ENCODE measurements at regions not wholly inside any gene's neighbourhood (a gene's known extent, or its start where the extent isn't known, plus 50 kb on each side); places are given as distances from the start of the nearest gene placed in this dataset.

DNA sequence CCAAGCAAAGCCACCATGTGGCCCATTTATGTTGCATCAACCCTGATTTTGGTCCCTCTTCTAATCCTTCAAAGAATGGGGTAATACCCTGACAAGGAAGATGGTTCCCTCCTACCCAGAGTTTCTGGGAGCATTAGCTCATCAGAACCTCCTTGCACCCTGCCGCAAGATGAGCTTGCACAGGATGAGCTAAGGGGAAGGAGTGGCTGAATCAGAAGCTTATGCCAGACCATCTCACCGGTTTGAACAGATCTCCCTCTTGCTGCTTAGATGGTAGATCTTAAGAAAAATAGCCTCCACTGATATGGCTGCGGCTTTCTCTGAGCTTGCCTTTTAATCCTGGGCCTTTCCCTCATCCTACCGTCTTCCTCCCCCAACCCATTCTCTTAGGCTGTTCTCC is 175.1 kb downstream of the SOX9 start:
- no peaks in the 10 kb centered on the region for H3K79me2 ChIP-seq
- H3K4me2 ChIP-seq = no peak overlapping the region
- H3K27ac ChIP-seq = no peak overlapping the region
- peaks cover 4% of the 10 kb centered on the region for H3K4me1 ChIP-seq (ENCODE audit: insufficient read depth)
- TF ChIP-seq, protein P1, sequence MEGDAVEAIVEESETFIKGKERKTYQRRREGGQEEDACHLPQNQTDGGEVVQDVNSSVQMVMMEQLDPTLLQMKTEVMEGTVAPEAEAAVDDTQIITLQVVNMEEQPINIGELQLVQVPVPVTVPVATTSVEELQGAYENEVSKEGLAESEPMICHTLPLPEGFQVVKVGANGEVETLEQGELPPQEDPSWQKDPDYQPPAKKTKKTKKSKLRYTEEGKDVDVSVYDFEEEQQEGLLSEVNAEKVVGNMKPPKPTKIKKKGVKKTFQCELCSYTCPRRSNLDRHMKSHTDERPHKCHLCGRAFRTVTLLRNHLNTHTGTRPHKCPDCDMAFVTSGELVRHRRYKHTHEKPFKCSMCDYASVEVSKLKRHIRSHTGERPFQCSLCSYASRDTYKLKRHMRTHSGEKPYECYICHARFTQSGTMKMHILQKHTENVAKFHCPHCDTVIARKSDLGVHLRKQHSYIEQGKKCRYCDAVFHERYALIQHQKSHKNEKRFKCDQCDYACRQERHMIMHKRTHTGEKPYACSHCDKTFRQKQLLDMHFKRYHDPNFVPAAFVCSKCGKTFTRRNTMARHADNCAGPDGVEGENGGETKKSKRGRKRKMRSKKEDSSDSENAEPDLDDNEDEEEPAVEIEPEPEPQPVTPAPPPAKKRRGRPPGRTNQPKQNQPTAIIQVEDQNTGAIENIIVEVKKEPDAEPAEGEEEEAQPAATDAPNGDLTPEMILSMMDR (IDR thresholded peaks at IDR 0.05; ENCODE audit: poor library complexity) = no peak
- TF ChIP-seq EZH2 (IDR thresholded peaks at IDR 0.05; ENCODE audit: borderline replicate concordance) (no peak), EZH2phosphoT487 (IDR thresholded peaks at IDR 0.05; ENCODE audit: low read depth, severe bottlenecking, unreplicated experiment) (no peak)
- WGBS (ENCODE audit: low lambda C conversion rate, missing lambda C conversion rate) = 80% methylated on average over 4 of the region's 4 CpGs
- H4K20me1 ChIP-seq (ENCODE audit: insufficient read depth, poor library complexity, severe bottlenecking) = no peaks in the 10 kb centered on the region
- no peak overlapping the region for H3K4me3 ChIP-seq
- H2AFZ ChIP-seq = no peak overlapping the region
- no peak for DNase-seq (ENCODE audit: low spot score)
- no peaks in the 10 kb centered on the region for H3K36me3 ChIP-seq (replicated peaks; ENCODE audit: insufficient read depth, low read depth)
- no peaks in the 10 kb centered on the region for H3K9me3 ChIP-seq (ENCODE audit: low read depth)
- H3K9me2 ChIP-seq (replicated peaks; ENCODE audit: insufficient read depth) = no peaks in the 10 kb centered on the region
- H3K27me3 ChIP-seq = no peaks in the 10 kb centered on the region

DNA sequence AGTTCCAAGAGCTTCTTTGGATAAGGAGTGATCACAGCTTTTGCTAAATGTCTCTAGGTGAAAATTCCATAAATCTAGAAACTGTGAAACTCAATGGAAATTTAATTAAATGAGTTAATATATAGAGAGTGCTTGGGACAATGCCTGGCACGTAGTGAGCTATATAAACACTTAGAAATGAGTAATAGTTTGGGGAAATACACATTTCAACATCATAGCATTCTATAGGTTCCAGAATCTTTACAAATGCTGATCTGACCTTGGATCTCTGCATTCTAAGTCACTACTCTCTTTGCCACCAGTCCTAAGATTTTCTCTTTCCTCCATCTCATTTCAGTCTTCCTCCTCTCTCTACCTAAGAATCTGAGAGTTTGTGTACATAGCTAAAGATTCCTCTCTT is 175.6 kb downstream of the SOX9 start:
- Histone ChIP-seq H3K9me3 (ENCODE audit: low read depth) (no peaks in the 10 kb centered on the region), H3K4me2 (no peak overlapping the region), H3K27me3 (no peaks in the 10 kb centered on the region), H3K9me2 (replicated peaks; ENCODE audit: insufficient read depth) (no peaks in the 10 kb centered on the region), H4K20me1 (ENCODE audit: insufficient read depth, poor library complexity, severe bottlenecking) (no peaks in the 10 kb centered on the region), H3K36me3 (replicated peaks; ENCODE audit: insufficient read depth, low read depth) (no peaks in the 10 kb centered on the region), H3K4me1 (ENCODE audit: insufficient read depth) (peaks cover 4% of the 10 kb centered on the region), H3K27ac (no peak overlapping the region), H3K4me3 (no peak overlapping the region), H3K79me2 (no peaks in the 10 kb centered on the region), H2AFZ (no peak overlapping the region)
- no peak for DNase-seq (ENCODE audit: low spot score)
- TF ChIP-seq, protein P1 (IDR thresholded peaks at IDR 0.05; ENCODE audit: poor library complexity) = no peak
- TF ChIP-seq EZH2phosphoT487 (IDR thresholded peaks at IDR 0.05; ENCODE audit: low read depth, severe bottlenecking, unreplicated experiment) (no peak), EZH2 (IDR thresholded peaks at IDR 0.05; ENCODE audit: borderline replicate concordance) (no peak)
- WGBS (ENCODE audit: low lambda C conversion rate, missing lambda C conversion rate) = 70% methylated on average over 1 of the region's 1 CpG

DNA sequence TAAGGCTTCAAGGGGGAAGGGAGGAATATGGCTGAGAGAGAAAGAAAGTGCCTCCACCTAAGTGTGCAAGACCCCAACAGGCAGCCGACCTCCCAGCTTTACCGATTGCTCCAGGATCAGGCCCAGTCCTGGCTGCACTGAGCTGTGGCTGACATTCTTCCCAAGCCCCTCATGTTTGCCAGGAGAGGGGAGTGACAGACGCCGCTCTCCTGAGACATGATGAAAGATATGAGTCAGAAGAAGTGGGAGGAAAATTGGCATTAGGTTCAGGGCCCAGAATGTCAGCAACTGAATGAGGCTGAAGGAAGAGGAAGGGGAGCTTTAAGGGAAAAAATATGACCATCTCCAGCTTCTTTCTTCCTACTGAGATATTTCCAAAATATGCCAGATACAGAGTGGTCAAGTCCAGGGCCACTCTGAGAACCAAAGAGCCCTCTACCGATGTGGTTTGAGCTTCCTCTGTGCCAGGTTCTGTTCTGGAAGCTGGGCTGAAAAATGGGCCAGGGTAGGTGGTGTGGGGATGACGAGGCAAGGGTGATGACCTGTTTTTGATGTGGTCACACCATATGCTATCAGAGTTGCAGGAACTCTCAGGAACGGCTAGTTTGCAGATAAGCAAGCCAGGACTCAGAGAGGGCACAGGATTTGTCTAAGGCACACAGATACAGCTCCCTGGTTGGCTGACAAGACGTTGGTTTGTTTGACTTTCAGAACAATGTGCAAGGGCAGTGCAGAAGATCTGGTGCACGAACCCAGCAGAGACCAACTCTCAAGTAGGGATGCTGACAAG is 176.7 kb downstream of the SOX9 start:
- Histone ChIP-seq H3K27me3 (no peaks in the 10 kb centered on the region), H3K27ac (no peak overlapping the region), H4K20me1 (ENCODE audit: insufficient read depth, poor library complexity, severe bottlenecking) (no peaks in the 10 kb centered on the region), H3K4me1 (ENCODE audit: insufficient read depth) (peaks cover 4% of the 10 kb centered on the region), H3K4me3 (no peak overlapping the region), H3K4me2 (no peak overlapping the region), H2AFZ (no peak overlapping the region), H3K9me2 (replicated peaks; ENCODE audit: insufficient read depth) (no peaks in the 10 kb centered on the region), H3K79me2 (no peaks in the 10 kb centered on the region), H3K36me3 (replicated peaks; ENCODE audit: insufficient read depth, low read depth) (no peaks in the 10 kb centered on the region), H3K9me3 (ENCODE audit: low read depth) (no peaks in the 10 kb centered on the region)
- DNase-seq (ENCODE audit: low spot score) = no peak
- WGBS (ENCODE audit: low lambda C conversion rate, missing lambda C conversion rate) = 64% methylated on average over 9 of the region's 9 CpGs
- TF ChIP-seq EZH2 (IDR thresholded peaks at IDR 0.05; ENCODE audit: borderline replicate concordance) = no peak
- no peak for TF ChIP-seq EZH2phosphoT487 (IDR thresholded peaks at IDR 0.05; ENCODE audit: low read depth, severe bottlenecking, unreplicated experiment)
- TF ChIP-seq, protein P1 (IDR thresholded peaks at IDR 0.05; ENCODE audit: poor library complexity) = no peak
